A673 (cell line): ENCODE measurements at regions not wholly inside any gene's neighbourhood (a gene's known extent, or its start where the extent isn't known, plus 50 kb on each side); places are given as distances from the start of the nearest gene placed in this dataset.

Experiments
- EZH2 ChIP-seq: fragments of 200-600 bp; sonication (generic); IDR thresholded peaks from 2 replicates; pipeline ENCODE4 v1.6.1; 2017; ENCODE audit warnings: borderline replicate concordance, low read depth, mild to moderate bottlenecking, mixed read lengths, antibody characterized with exemption, low read length; ENCODE audit not compliant: poor library complexity, severe bottlenecking
- TF ChIP-seq, protein P1 (sequence below): fragments of 300-800, 200-600 bp; sonication (generic); conservative IDR thresholded peaks from 2 replicates; pipeline ENCODE4 v1.5.1; 2017; ENCODE audit warnings: low read depth, mild to moderate bottlenecking, antibody characterized with exemption, low read length, moderate library complexity, mixed read lengths

GRCh38 chr7:84536271-84536870 is 341.8 kb upstream of the SEMA3A start:
- TF ChIP-seq, protein P1, sequence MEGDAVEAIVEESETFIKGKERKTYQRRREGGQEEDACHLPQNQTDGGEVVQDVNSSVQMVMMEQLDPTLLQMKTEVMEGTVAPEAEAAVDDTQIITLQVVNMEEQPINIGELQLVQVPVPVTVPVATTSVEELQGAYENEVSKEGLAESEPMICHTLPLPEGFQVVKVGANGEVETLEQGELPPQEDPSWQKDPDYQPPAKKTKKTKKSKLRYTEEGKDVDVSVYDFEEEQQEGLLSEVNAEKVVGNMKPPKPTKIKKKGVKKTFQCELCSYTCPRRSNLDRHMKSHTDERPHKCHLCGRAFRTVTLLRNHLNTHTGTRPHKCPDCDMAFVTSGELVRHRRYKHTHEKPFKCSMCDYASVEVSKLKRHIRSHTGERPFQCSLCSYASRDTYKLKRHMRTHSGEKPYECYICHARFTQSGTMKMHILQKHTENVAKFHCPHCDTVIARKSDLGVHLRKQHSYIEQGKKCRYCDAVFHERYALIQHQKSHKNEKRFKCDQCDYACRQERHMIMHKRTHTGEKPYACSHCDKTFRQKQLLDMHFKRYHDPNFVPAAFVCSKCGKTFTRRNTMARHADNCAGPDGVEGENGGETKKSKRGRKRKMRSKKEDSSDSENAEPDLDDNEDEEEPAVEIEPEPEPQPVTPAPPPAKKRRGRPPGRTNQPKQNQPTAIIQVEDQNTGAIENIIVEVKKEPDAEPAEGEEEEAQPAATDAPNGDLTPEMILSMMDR = no peak
- TF ChIP-seq EZH2 = no peak
